NCI-H1694 (cell line): ENCODE measurements at regions not wholly inside any gene's neighbourhood (a gene's known extent, or its start where the extent isn't known, plus 50 kb on each side); places are given as distances from the start of the nearest gene placed in this dataset.

Experiments used
- DNase-seq: peaks from one replicate; lab custom pipeline; 2025; lab: John Stamatoyannopoulos, UW

- DNase-seq, result no peak
Measured at GRCh38 chr12:19053218-19053617, 76.3 kb upstream of the PLEKHA5 start.

GRCh38 chr12:19054035-19054434 lies 75.5 kb upstream of the PLEKHA5 start:
- no peak for DNase-seq

GRCh38 chr12:19055589-19055988 lies 73.9 kb upstream of the PLEKHA5 start:
- DNase-seq, result no peak

GRCh38 chr12:19058235-19059021 lies 71.1 kb upstream of the PLEKHA5 start:
- DNase-seq, result no peak

GRCh38 chr12:19064713-19065112 lies 64.8 kb upstream of the PLEKHA5 start:
- no peak for DNase-seq

- DNase-seq, result no peak
Measured at GRCh38 chr12:19065223-19065622, 64.3 kb upstream of the PLEKHA5 start.

- no peak for DNase-seq
Measured at GRCh38 chr12:19065871-19066270, 63.7 kb upstream of the PLEKHA5 start.

GRCh38 chr12:19066475-19067001 lies 63.0 kb upstream of the PLEKHA5 start:
- no peak for DNase-seq

GRCh38 chr12:19068137-19068536 lies 61.4 kb upstream of the PLEKHA5 start:
- DNase-seq, result no peak

- DNase-seq, result no peak
Measured at GRCh38 chr12:19070341-19070740, 59.2 kb upstream of the PLEKHA5 start.

GRCh38 chr12:19074700-19075099 lies 54.8 kb upstream of the PLEKHA5 start:
- no peak for DNase-seq

GRCh38 chr12:19075711-19076340 lies 53.7 kb upstream of the PLEKHA5 start:
- no peak for DNase-seq
